ENCODE measurements at regions not wholly inside any gene's neighbourhood (a gene's known extent, or its start where the extent isn't known, plus 50 kb on each side); places are given as distances from the start of the nearest gene placed in this dataset.

GRCh38 chr4:31366041-31366440 is 645.9 kb downstream of the PCDH7 start:
- DNase-seq (ENCODE audit: low read depth) = peak; percentile 55
- Histone ChIP-seq H3K4me3 (ENCODE audit: low read depth, low read length) (no peak overlapping the region), H3K36me3 (ENCODE audit: control insufficient read depth, insufficient read depth, low read length) (no peaks in the 10 kb centered on the region), H3K27me3 (ENCODE audit: control insufficient read depth, insufficient read depth, low read length) (no peaks in the 10 kb centered on the region)
- TF ChIP-seq CTCF (IDR thresholded peaks at IDR 0.05; ENCODE audit: insufficient read depth, low read length, poor library complexity, severe bottlenecking) = no peak

- H3K27me3 ChIP-seq (ENCODE audit: control insufficient read depth, insufficient read depth, low read length) = no peaks in the 10 kb centered on the region
- DNase-seq (ENCODE audit: low read depth) = no peak
- no peak overlapping the region for H3K4me3 ChIP-seq (ENCODE audit: low read depth, low read length)
- peak; percentile 76 for TF ChIP-seq CTCF (IDR thresholded peaks at IDR 0.05; ENCODE audit: insufficient read depth, low read length, poor library complexity, severe bottlenecking)
- no peaks in the 10 kb centered on the region for H3K36me3 ChIP-seq (ENCODE audit: control insufficient read depth, insufficient read depth, low read length)
Observed at GRCh38 chr4:31370866-31371465, 650.8 kb downstream of the PCDH7 start.

GRCh38 chr4:31374256-31374960 is 654.2 kb downstream of the PCDH7 start:
- Histone ChIP-seq H3K36me3 (ENCODE audit: control insufficient read depth, insufficient read depth, low read length) (no peaks in the 10 kb centered on the region), H3K27me3 (ENCODE audit: control insufficient read depth, insufficient read depth, low read length) (no peaks in the 10 kb centered on the region), H3K4me3 (ENCODE audit: low read depth, low read length) (no peak overlapping the region)
- DNase-seq (ENCODE audit: low read depth) = no peak
- no peak for TF ChIP-seq CTCF (IDR thresholded peaks at IDR 0.05; ENCODE audit: insufficient read depth, low read length, poor library complexity, severe bottlenecking)

GRCh38 chr4:31375936-31376335 is 655.8 kb downstream of the PCDH7 start:
- no peaks in the 10 kb centered on the region for H3K27me3 ChIP-seq (ENCODE audit: control insufficient read depth, insufficient read depth, low read length)
- TF ChIP-seq CTCF (IDR thresholded peaks at IDR 0.05; ENCODE audit: insufficient read depth, low read length, poor library complexity, severe bottlenecking) = no peak
- no peak for DNase-seq (ENCODE audit: low read depth)
- no peak overlapping the region for H3K4me3 ChIP-seq (ENCODE audit: low read depth, low read length)
- no peaks in the 10 kb centered on the region for H3K36me3 ChIP-seq (ENCODE audit: control insufficient read depth, insufficient read depth, low read length)

- no peaks in the 10 kb centered on the region for H3K36me3 ChIP-seq (ENCODE audit: control insufficient read depth, insufficient read depth, low read length)
- TF ChIP-seq CTCF (IDR thresholded peaks at IDR 0.05; ENCODE audit: insufficient read depth, low read length, poor library complexity, severe bottlenecking) = no peak
- no peak for DNase-seq (ENCODE audit: low read depth)
- H3K27me3 ChIP-seq (ENCODE audit: control insufficient read depth, insufficient read depth, low read length) = no peaks in the 10 kb centered on the region
- H3K4me3 ChIP-seq (ENCODE audit: low read depth, low read length) = no peak overlapping the region
Observed at GRCh38 chr4:31379364-31379763, 659.2 kb downstream of the PCDH7 start.

GRCh38 chr4:31383767-31384166 is 663.6 kb downstream of the PCDH7 start:
- Histone ChIP-seq H3K36me3 (ENCODE audit: control insufficient read depth, insufficient read depth, low read length) (no peaks in the 10 kb centered on the region), H3K27me3 (ENCODE audit: control insufficient read depth, insufficient read depth, low read length) (no peaks in the 10 kb centered on the region), H3K4me3 (ENCODE audit: low read depth, low read length) (no peak overlapping the region)
- no peak for TF ChIP-seq CTCF (IDR thresholded peaks at IDR 0.05; ENCODE audit: insufficient read depth, low read length, poor library complexity, severe bottlenecking)
- DNase-seq (ENCODE audit: low read depth) = no peak

All from kidney epithelial cell (primary cell).